ENCODE measurements at regions not wholly inside any gene's neighbourhood (a gene's known extent, or its start where the extent isn't known, plus 50 kb on each side); places are given as distances from the start of the nearest gene placed in this dataset.

- Mint-ChIP-seq H3K4me3 (no peak overlapping the region), H3K27ac (peak overlapping the region in 1 of 9 donors; percentile 25)
- CTCF ChIA-PET, result interaction anchor here (1.3 kb wide), 1 partner anchor 17 kb away, joined by 3 read pairs; no protein-coding TSS in a partner anchor
These were observed 62.5 kb upstream of the RAPGEF4 start for GRCh38 chr2:172673056-172673683.

GRCh38 chr2:172674034-172674967 lies 61.3 kb upstream of the RAPGEF4 start:
- Mint-ChIP-seq H3K36me3 (peaks cover 0 to 18% (median 10%) of the 10 kb centered on the region in 5 donors), H3K4me1 (peaks cover 0 to 5% (median 0%) of the 10 kb centered on the region in 7 donors), H3K27me3 (peaks cover 0 to 4% (median 0%) of the 10 kb centered on the region in 5 donors), H3K27ac (no peak overlapping the region), H3K9me3 (peaks cover 0 to 14% (median 6%) of the 10 kb centered on the region in 11 donors), H3K4me3 (peak overlapping the region in 9 of 10 donors; percentile 25 to 68 (median 47))
- DNase-seq (peak in 7 of 9 donors; percentile 7 to 38 (median 28)), ATAC-seq (peak; percentile 68)
- ChIA-PET CTCF (interaction anchor here (1.0 to 1.5 kb wide), 4 partner anchors 22 to 212 kb away, joined by 3 to 5 read pairs (median 4); no protein-coding TSS in a partner anchor), POLR2A (interaction anchor here (1.0 kb wide), 1 partner anchor 13 kb away, joined by 3 read pairs; no protein-coding TSS in a partner anchor)
- no peaks in the 10 kb centered on the region for H3K4me1 ChIP-seq (ENCODE audit: control insufficient read depth in 2 of 2, insufficient read depth in 2 of 2, low read length in 2 of 2)
- intact Hi-C loops (cut with micrococcal nuclease), result loop anchor here in 1 of 2 donors (1.0 to 2.0 kb wide), 2 partner anchors 36 to 502 kb away; no protein-coding TSS in a partner anchor
- H3K4me3 ChIP-seq (ENCODE audit: low read length), result peak overlapping the region; percentile 40
- H3K36me3 ChIP-seq (ENCODE audit: control insufficient read depth in 2 of 3, insufficient read depth in 3 of 3, low read length in 3 of 3), result no peaks in the 10 kb centered on the region
- no peaks in the 10 kb centered on the region for H3K27me3 ChIP-seq (ENCODE audit: control insufficient read depth in 2 of 2, insufficient read depth in 2 of 2, low read length in 2 of 2)
- H3K27ac ChIP-seq (ENCODE audit: low read depth, low read length), result no peak overlapping the region
- no peaks in the 10 kb centered on the region for H3K9me3 ChIP-seq (ENCODE audit: control insufficient read depth in 2 of 3, low read length in 3 of 3)

More at GRCh38 chr2:172673056-172673683, 62.5 kb upstream of the RAPGEF4 start:
- H3K4me1 Mint-ChIP-seq, result peaks cover 0 to 5% (median 0%) of the 10 kb centered on the region in 7 donors
- Histone ChIP-seq H3K27ac (ENCODE audit: low read depth, low read length) (no peak overlapping the region), H3K4me1 (ENCODE audit: control insufficient read depth in 2 of 2, insufficient read depth in 2 of 2, low read length in 2 of 2) (no peaks in the 10 kb centered on the region), H3K27me3 (ENCODE audit: control insufficient read depth in 2 of 2, insufficient read depth in 2 of 2, low read length in 2 of 2) (no peaks in the 10 kb centered on the region), H3K9me3 (ENCODE audit: control insufficient read depth in 2 of 3, low read length in 3 of 3) (no peaks in the 10 kb centered on the region), H3K36me3 (ENCODE audit: control insufficient read depth in 2 of 3, insufficient read depth in 3 of 3, low read length in 3 of 3) (no peaks in the 10 kb centered on the region), H3K4me3 (ENCODE audit: low read length) (no peak overlapping the region)
- ATAC-seq (no peak), DNase-seq (no peak)
- intact Hi-C loops (cut with micrococcal nuclease), result no loop called here
- H3K9me3 Mint-ChIP-seq, result peaks cover 0 to 14% (median 6%) of the 10 kb centered on the region in 11 donors
- H3K36me3 Mint-ChIP-seq, result peaks cover 0 to 18% (median 10%) of the 10 kb centered on the region in 5 donors
- POLR2A ChIA-PET, result no interaction called here
- peaks cover 0 to 4% (median 0%) of the 10 kb centered on the region in 5 donors for H3K27me3 Mint-ChIP-seq

- Mint-ChIP-seq H3K27me3 (peaks cover 0 to 4% (median 0%) of the 10 kb centered on the region in 5 donors), H3K4me1 (peaks cover 0 to 5% (median 0%) of the 10 kb centered on the region in 7 donors), H3K27ac (no peak overlapping the region), H3K36me3 (peaks cover 0 to 18% (median 10%) of the 10 kb centered on the region in 5 donors), H3K4me3 (peak overlapping the region in 4 of 10 donors; percentile 38 to 68 (median 58)), H3K9me3 (peaks cover 0 to 14% (median 6%) of the 10 kb centered on the region in 11 donors)
- DNase-seq (no peak), ATAC-seq (no peak)
- Histone ChIP-seq H3K4me3 (ENCODE audit: low read length) (no peak overlapping the region), H3K27ac (ENCODE audit: low read depth, low read length) (no peak overlapping the region), H3K9me3 (ENCODE audit: control insufficient read depth in 2 of 3, low read length in 3 of 3) (no peaks in the 10 kb centered on the region), H3K4me1 (ENCODE audit: control insufficient read depth in 2 of 2, insufficient read depth in 2 of 2, low read length in 2 of 2) (no peaks in the 10 kb centered on the region), H3K36me3 (ENCODE audit: control insufficient read depth in 2 of 3, insufficient read depth in 3 of 3, low read length in 3 of 3) (no peaks in the 10 kb centered on the region), H3K27me3 (ENCODE audit: control insufficient read depth in 2 of 2, insufficient read depth in 2 of 2, low read length in 2 of 2) (no peaks in the 10 kb centered on the region)
- ChIA-PET POLR2A (interaction anchor here (1.0 kb wide), 1 partner anchor 14 kb away, joined by 3 read pairs; no protein-coding TSS in a partner anchor), CTCF (interaction anchor here (0.8 to 1.5 kb wide), 4 partner anchors 18 to 212 kb away, joined by 3 to 5 read pairs (median 3); no protein-coding TSS in a partner anchor)
- intact Hi-C loops (cut with micrococcal nuclease), result loop anchor here in 1 of 2 donors (1.0 to 2.0 kb wide), 2 partner anchors 35 to 502 kb away; no protein-coding TSS in a partner anchor
These were observed 60.7 kb upstream of the RAPGEF4 start for GRCh38 chr2:172674968-172675303.

GRCh38 chr2:172677363-172677762 lies 58.3 kb upstream of the RAPGEF4 start:
- H3K9me3 Mint-ChIP-seq, result peaks cover 2 to 20% (median 8%) of the 10 kb centered on the region in 11 donors
- peaks cover 1 to 24% (median 12%) of the 10 kb centered on the region in 5 donors for H3K36me3 Mint-ChIP-seq
- H3K4me3 Mint-ChIP-seq, result no peak overlapping the region
- H3K27me3 Mint-ChIP-seq, result peaks cover 0 to 4% (median 0%) of the 10 kb centered on the region in 5 donors
- H3K27me3 ChIP-seq (ENCODE audit: control insufficient read depth in 2 of 2, insufficient read depth in 2 of 2, low read length in 2 of 2), result no peaks in the 10 kb centered on the region
- H3K4me3 ChIP-seq (ENCODE audit: low read length), result no peak overlapping the region
- ChIA-PET CTCF (no interaction called here), POLR2A (no interaction called here)
- ATAC-seq (no peak), DNase-seq (no peak)
- intact Hi-C loops (cut with micrococcal nuclease), result no loop called here
- peaks cover 0 to 5% (median 0%) of the 10 kb centered on the region in 7 donors for H3K4me1 Mint-ChIP-seq
- no peaks in the 10 kb centered on the region for H3K36me3 ChIP-seq (ENCODE audit: control insufficient read depth in 2 of 3, insufficient read depth in 3 of 3, low read length in 3 of 3)
- peak overlapping the region in 1 of 9 donors; percentile 38 for H3K27ac Mint-ChIP-seq
- H3K27ac ChIP-seq (ENCODE audit: low read depth, low read length), result no peak overlapping the region
- H3K9me3 ChIP-seq (ENCODE audit: control insufficient read depth in 2 of 3, low read length in 3 of 3), result no peaks in the 10 kb centered on the region
- no peaks in the 10 kb centered on the region for H3K4me1 ChIP-seq (ENCODE audit: control insufficient read depth in 2 of 2, insufficient read depth in 2 of 2, low read length in 2 of 2)

- no peaks in the 10 kb centered on the region for H3K9me3 ChIP-seq (ENCODE audit: control insufficient read depth in 2 of 3, low read length in 3 of 3)
- no peak overlapping the region for H3K27ac ChIP-seq (ENCODE audit: low read depth, low read length)
- H3K9me3 Mint-ChIP-seq, result peaks cover 4 to 22% (median 8%) of the 10 kb centered on the region in 11 donors
- peaks cover 0 to 2% (median 0%) of the 10 kb centered on the region in 7 donors for H3K4me1 Mint-ChIP-seq
- ChIA-PET CTCF (interaction anchor here (0.8 kb wide), 1 partner anchor 85 kb away, joined by 3 read pairs; no protein-coding TSS in a partner anchor), POLR2A (no interaction called here)
- DNase-seq (no peak), ATAC-seq (no peak)
- intact Hi-C loops (cut with micrococcal nuclease), result no loop called here
- no peak overlapping the region for H3K27ac Mint-ChIP-seq
- no peak overlapping the region for H3K4me3 Mint-ChIP-seq
- peaks cover 0 to 2% (median 0%) of the 10 kb centered on the region in 5 donors for H3K27me3 Mint-ChIP-seq
- no peaks in the 10 kb centered on the region for H3K27me3 ChIP-seq (ENCODE audit: control insufficient read depth in 2 of 2, insufficient read depth in 2 of 2, low read length in 2 of 2)
- no peaks in the 10 kb centered on the region for H3K36me3 ChIP-seq (ENCODE audit: control insufficient read depth in 2 of 3, insufficient read depth in 3 of 3, low read length in 3 of 3)
- H3K4me1 ChIP-seq (ENCODE audit: control insufficient read depth in 2 of 2, insufficient read depth in 2 of 2, low read length in 2 of 2), result no peaks in the 10 kb centered on the region
- peaks cover 5 to 30% (median 21%) of the 10 kb centered on the region in 5 donors for H3K36me3 Mint-ChIP-seq
- no peak overlapping the region for H3K4me3 ChIP-seq (ENCODE audit: low read length)
These were observed 55.1 kb upstream of the RAPGEF4 start for GRCh38 chr2:172680436-172681068.

- peaks cover 9 to 33% (median 23%) of the 10 kb centered on the region in 5 donors for H3K36me3 Mint-ChIP-seq
- H3K4me3 ChIP-seq (ENCODE audit: low read length), result no peak overlapping the region
- intact Hi-C loops (cut with micrococcal nuclease), result no loop called here
- no peaks in the 10 kb centered on the region for H3K9me3 ChIP-seq (ENCODE audit: control insufficient read depth in 2 of 3, low read length in 3 of 3)
- no peak overlapping the region for H3K4me3 Mint-ChIP-seq
- no peak for ATAC-seq
- peaks cover 0 to 30% (median 8%) of the 10 kb centered on the region in 11 donors for H3K9me3 Mint-ChIP-seq
- H3K4me1 ChIP-seq (ENCODE audit: control insufficient read depth in 2 of 2, insufficient read depth in 2 of 2, low read length in 2 of 2), result no peaks in the 10 kb centered on the region
- DNase-seq, result no peak
- no peaks in the 10 kb centered on the region for H3K27me3 ChIP-seq (ENCODE audit: control insufficient read depth in 2 of 2, insufficient read depth in 2 of 2, low read length in 2 of 2)
- peaks cover 2 to 21% (median 13%) of the 10 kb centered on the region in 7 donors for H3K4me1 Mint-ChIP-seq
- no peak overlapping the region for H3K27ac ChIP-seq (ENCODE audit: low read depth, low read length)
- ChIA-PET CTCF (no interaction called here), POLR2A (interaction anchor here (0.7 kb wide), 1 partner anchor 21 kb away, joined by 3 read pairs; no protein-coding TSS in a partner anchor)
- H3K36me3 ChIP-seq (ENCODE audit: control insufficient read depth in 2 of 3, insufficient read depth in 3 of 3, low read length in 3 of 3), result no peaks in the 10 kb centered on the region
- H3K27ac Mint-ChIP-seq, result no peak overlapping the region
- H3K27me3 Mint-ChIP-seq, result peaks cover 0 to 4% (median 0%) of the 10 kb centered on the region in 5 donors
These were observed 50.2 kb upstream of the RAPGEF4 start for GRCh38 chr2:172685467-172685866.

Data from naive thymus-derived CD4-positive, alpha-beta T cell (primary cell).